LNCaP clone FGC (cell line): ENCODE measurements at regions not wholly inside any gene's neighbourhood (a gene's known extent, or its start where the extent isn't known, plus 50 kb on each side); places are given as distances from the start of the nearest gene placed in this dataset.

ENCODE experiments used
- DNase-seq: peaks from one replicate; pipeline ENCODE4 v3.0.0-alpha.2; 2011; ENCODE audit warnings: low read depth
- H3K4me3 ChIP-seq: 2 replicates; pipeline ENCODE4 v1.5.1; 2011; ENCODE audit warnings: mild to moderate bottlenecking, low read depth, low read length, control low read depth
- TF ChIP-seq, protein P1 (sequence below): IDR thresholded peaks from 2 replicates; pipeline ENCODE4 v1.5.1; 2012; ENCODE audit warnings: mild to moderate bottlenecking; ENCODE audit not compliant: control insufficient read depth, insufficient read depth; ENCODE audit errors: extremely low read depth

DNA sequence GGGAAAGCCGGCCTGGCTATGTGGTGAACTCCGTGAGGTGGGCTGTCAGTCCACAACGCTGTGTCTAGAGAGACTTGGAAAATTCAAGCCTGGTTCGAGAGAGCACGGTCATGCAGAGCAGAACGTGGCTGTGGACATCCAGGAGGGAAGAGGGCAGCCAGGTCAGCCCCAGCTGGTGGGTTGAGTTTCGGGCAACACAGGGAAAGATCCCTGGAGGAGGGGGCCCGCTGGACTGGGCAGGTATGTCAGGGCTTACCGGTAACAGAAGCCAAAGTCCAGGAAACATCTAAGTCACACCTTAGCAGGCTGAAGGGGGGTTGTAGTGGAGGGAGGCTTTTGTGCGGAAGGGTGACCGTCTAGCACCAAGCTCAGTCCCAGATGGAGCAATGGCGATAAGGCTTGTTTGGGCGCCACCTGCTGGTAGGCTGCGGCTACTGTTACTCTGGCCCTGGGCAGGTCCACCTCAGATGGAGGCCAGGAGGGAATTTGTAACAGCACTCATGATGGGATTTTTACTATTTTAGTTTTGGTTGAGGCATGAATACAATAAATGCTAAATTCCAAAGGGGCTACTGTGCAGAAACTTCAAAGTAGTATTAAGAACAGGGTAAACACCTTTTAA, 143.3 kb upstream of the ZNF644 start:
- TF ChIP-seq, protein P1, sequence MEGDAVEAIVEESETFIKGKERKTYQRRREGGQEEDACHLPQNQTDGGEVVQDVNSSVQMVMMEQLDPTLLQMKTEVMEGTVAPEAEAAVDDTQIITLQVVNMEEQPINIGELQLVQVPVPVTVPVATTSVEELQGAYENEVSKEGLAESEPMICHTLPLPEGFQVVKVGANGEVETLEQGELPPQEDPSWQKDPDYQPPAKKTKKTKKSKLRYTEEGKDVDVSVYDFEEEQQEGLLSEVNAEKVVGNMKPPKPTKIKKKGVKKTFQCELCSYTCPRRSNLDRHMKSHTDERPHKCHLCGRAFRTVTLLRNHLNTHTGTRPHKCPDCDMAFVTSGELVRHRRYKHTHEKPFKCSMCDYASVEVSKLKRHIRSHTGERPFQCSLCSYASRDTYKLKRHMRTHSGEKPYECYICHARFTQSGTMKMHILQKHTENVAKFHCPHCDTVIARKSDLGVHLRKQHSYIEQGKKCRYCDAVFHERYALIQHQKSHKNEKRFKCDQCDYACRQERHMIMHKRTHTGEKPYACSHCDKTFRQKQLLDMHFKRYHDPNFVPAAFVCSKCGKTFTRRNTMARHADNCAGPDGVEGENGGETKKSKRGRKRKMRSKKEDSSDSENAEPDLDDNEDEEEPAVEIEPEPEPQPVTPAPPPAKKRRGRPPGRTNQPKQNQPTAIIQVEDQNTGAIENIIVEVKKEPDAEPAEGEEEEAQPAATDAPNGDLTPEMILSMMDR: peak; percentile 98
- no peak overlapping the region for H3K4me3 ChIP-seq
- DNase-seq: no peak

DNA sequence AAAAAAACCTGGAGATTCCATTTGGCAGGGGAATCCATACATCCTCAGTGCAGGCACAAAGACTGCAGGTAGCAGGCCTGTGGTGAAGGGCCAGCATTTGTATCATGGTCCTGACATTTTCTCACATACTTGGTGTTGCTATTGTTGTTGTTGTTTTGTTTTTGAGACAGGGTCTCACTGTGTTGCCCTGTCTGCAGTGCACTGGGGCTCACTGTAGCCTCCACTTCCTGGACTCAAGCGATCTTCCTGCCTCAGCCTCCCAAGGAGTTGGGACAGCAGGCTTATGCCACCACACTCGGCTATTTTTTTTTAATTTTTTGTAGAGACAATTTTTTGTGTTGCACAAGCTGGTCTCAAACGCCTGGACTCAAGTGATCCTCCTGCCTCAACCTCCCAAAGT, 140.8 kb upstream of the ZNF644 start:
- DNase-seq: no peak
- no peak overlapping the region for H3K4me3 ChIP-seq
- TF ChIP-seq, protein P1: no peak

DNA sequence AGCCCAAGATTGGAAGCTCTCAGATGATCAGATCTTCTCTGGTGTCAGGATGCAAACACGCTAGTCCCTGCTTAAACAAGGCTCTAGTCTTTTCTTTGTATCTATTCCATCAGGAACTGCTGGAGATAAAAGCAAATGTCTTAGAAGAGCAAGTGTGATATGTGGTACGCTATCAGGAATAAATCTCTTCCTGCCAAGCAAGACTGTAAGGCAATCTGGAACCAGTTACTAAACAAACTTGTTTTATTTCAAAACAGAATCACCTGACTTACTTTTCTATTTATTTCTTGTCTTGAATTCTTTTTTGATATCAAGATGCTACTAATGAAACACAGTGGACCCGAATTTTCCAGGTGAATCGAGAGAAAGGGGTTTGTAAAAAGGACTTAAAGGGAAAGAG, 139.9 kb upstream of the ZNF644 start:
- no peak overlapping the region for H3K4me3 ChIP-seq
- DNase-seq: peak; percentile 76
- TF ChIP-seq, protein P1: no peak

DNA sequence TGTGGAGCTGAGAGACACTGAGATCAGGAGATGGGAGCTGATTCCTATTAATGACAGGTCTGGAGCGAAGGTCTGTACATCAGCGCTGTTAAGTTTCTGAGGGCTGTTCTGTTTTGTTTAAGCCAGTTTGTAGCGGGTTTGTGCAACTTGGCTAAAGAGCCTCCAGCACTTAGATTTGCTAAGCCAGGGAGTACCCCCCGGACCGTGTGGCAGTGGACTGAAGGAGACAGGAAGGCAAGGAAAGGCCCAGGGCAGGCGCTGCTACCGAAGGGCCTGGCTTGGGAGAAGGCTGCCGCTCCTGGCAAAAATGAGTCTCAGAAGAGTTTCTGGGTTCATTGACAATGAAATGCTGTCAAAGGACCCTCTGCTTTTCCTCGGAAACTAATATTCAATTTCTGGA, 139.3 kb upstream of the ZNF644 start:
- DNase-seq: no peak
- TF ChIP-seq, protein P1: no peak
- no peak overlapping the region for H3K4me3 ChIP-seq

DNA sequence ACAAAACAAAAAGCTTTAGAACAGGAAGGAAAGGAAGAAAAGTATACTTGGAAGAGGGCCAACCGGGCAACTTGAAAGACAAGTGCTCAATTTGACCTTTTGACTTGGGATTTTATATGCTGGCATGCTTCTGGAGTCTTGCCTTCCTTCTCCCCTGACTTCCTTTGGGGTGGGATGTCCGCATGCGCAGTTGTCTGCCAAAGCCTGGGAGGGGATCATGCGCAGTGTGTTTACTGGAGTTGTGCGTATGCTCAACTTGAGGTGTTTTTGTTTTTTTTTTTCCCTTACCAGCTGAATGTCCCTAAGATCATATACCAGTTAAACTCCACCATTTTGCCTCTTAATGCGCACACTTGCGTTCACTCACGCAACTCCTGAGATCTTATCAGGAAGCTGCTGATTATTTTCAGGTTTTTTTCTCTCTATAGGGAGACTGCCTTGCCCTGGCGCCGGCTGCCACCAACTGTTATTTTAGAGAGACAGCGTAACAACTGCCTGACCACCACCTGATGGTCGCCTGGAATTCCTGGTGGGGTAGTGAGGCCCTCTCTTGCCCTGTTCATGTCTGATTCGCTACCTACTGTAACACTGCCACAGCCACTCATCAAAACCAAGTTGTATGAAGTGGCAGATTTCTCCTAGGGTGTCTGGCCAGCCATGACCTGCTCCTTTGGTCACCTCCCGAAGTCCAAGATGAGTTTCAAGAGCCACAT, 138.7 kb upstream of the ZNF644 start:
- TF ChIP-seq, protein P1: no peak
- no peak overlapping the region for H3K4me3 ChIP-seq
- DNase-seq: no peak

DNA sequence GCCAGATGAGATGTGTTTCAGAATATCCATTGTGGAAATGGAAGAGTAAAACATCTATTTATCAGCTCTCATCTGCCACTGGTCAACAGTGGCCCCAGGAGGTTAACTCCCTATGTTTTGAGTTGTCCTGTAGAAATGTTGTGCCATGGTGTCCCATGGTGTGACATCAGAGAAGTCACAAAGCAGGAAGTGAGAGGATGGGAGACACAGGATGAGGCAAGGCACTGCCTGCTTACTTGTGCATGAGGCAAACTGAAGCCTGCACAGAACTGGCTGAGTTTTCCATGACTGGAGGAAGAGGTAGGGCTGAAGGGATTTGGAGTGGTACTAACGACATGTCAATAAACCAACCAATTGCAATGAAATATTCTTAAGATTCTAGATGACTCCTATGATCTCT, 131.5 kb upstream of the ZNF644 start:
- DNase-seq: no peak
- TF ChIP-seq, protein P1: no peak
- no peak overlapping the region for H3K4me3 ChIP-seq

DNA sequence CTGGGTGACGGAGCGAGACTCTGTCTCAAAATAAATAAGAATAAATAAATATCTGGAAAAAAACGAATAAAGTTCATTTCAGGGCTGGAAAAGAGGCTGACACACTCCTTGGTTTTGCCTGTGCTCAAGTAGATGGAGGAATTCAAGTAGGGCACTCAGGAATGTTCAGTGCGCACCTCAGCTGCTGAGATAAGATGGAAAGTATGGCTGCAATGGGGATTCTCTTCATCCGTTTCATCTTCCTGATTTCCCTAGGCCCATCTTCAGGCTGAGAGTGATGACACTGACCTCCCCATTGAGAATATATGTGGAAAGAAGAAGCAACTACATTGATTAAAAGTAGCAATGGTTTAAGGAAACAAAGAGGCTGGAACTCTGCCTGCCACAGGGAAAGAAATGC, 130.5 kb upstream of the ZNF644 start:
- TF ChIP-seq, protein P1: no peak
- no peak for DNase-seq
- no peak overlapping the region for H3K4me3 ChIP-seq
